ENCODE measurements at regions not wholly inside any gene's neighbourhood (a gene's known extent, or its start where the extent isn't known, plus 50 kb on each side); places are given as distances from the start of the nearest gene placed in this dataset.

GRCh38 chr4:55248756-55249155, 97.3 kb upstream of the SRD5A3 start:
- Histone ChIP-seq H3K4me3 (no peak overlapping the region), H3K27ac (no peak overlapping the region), H3K36me3 (no peaks in the 10 kb centered on the region), H3K27me3 (no peaks in the 10 kb centered on the region), H3K4me1 (no peaks in the 10 kb centered on the region), H3K9me3 (no peaks in the 10 kb centered on the region)
- no peak for TF ChIP-seq POLR2A (IDR thresholded peaks at IDR 0.05)
- DNase-seq: no peak
- intact Hi-C loops (cut with DNase I): no loop called here
- 76 to 79% methylated on average over 6 of the region's 6 CpGs for WGBS, 2 donors

DNA sequence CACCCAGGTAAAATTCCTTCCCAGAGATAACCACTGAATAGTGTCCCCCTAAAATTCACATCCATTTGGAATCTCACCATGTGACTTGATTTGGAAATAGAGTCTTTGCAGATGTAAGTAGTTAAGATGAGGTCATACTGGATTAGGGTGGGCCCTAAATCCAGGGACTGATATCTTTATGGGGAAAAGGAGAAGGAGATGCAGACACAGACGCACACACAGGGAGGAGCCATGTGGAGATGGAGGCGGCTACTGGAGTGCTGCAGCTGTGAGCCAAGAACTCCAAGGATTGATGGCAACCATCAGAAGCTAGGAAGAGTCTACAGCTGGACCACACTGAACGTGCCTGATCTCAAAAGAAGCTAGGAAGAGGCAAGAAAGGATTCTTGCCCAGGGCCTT, 96.6 kb upstream of the SRD5A3 start:
- Histone ChIP-seq H3K4me1 (no peaks in the 10 kb centered on the region), H3K36me3 (no peaks in the 10 kb centered on the region), H3K9me3 (no peaks in the 10 kb centered on the region), H3K27ac (no peak overlapping the region), H3K27me3 (no peaks in the 10 kb centered on the region), H3K4me3 (no peak overlapping the region)
- TF ChIP-seq POLR2A (IDR thresholded peaks at IDR 0.05) (no peak), CTCF (IDR thresholded peaks at IDR 0.05) (no peak)
- intact Hi-C loops (cut with DNase I): no loop called here
- 79% methylated on average over 3 of the region's 3 CpGs for WGBS, 2 donors
- no peak for DNase-seq

DNA sequence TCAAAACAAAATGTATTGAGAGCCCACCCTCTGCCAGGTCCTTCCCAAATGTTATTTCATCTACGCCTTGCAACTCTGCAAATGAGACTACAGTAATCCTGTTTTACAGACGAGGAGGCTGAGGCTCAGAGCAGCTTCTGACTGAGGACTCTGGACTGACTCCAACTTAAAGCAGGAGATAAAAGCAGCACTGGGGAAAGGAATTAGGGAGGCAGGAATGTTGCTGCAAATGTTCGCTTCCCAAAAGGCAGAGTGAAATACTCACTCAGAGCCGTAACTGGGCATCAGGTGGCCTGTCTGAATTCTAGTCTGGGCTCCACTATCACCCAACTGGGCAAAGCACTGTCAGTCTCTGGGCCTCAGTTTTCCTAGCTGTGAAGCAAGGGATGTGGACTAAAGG, 94.7 kb upstream of the SRD5A3 start:
- Histone ChIP-seq H3K4me3 (no peak overlapping the region), H3K36me3 (no peaks in the 10 kb centered on the region), H3K27me3 (no peaks in the 10 kb centered on the region), H3K4me1 (no peaks in the 10 kb centered on the region), H3K27ac (no peak overlapping the region), H3K9me3 (no peaks in the 10 kb centered on the region)
- WGBS, 2 donors: 49 to 61% methylated on average over 4 of the region's 4 CpGs
- intact Hi-C loops (cut with DNase I): no loop called here
- TF ChIP-seq CTCF (IDR thresholded peaks at IDR 0.05) (no peak), POLR2A (IDR thresholded peaks at IDR 0.05) (no peak)
- no peak for DNase-seq

GRCh38 chr4:55251896-55252295, 94.1 kb upstream of the SRD5A3 start:
- Histone ChIP-seq H3K36me3 (no peaks in the 10 kb centered on the region), H3K27me3 (no peaks in the 10 kb centered on the region), H3K4me3 (no peak overlapping the region), H3K27ac (no peak overlapping the region), H3K9me3 (no peaks in the 10 kb centered on the region), H3K4me1 (no peaks in the 10 kb centered on the region)
- TF ChIP-seq CTCF (IDR thresholded peaks at IDR 0.05) (no peak), POLR2A (IDR thresholded peaks at IDR 0.05) (no peak)
- no peak for DNase-seq
- intact Hi-C loops (cut with DNase I): no loop called here
- 73 to 80% methylated on average over 5 of the region's 5 CpGs for WGBS, 2 donors

- Histone ChIP-seq H3K27me3 (no peaks in the 10 kb centered on the region), H3K36me3 (no peaks in the 10 kb centered on the region), H3K4me3 (no peak overlapping the region), H3K9me3 (no peaks in the 10 kb centered on the region), H3K27ac (no peak overlapping the region), H3K4me1 (no peaks in the 10 kb centered on the region)
- intact Hi-C loops (cut with DNase I): no loop called here
- no peak for DNase-seq
- TF ChIP-seq POLR2A (IDR thresholded peaks at IDR 0.05): no peak
- 84 to 89% methylated on average over 8 of the region's 8 CpGs for WGBS, 2 donors
Observed at GRCh38 chr4:55253948-55254593, 92.0 kb upstream of the SRD5A3 start.

- Histone ChIP-seq H3K4me3 (no peak overlapping the region), H3K4me1 (no peaks in the 10 kb centered on the region), H3K27ac (no peak overlapping the region), H3K9me3 (no peaks in the 10 kb centered on the region), H3K36me3 (no peaks in the 10 kb centered on the region), H3K27me3 (no peaks in the 10 kb centered on the region)
- TF ChIP-seq POLR2A (IDR thresholded peaks at IDR 0.05) (no peak), CTCF (IDR thresholded peaks at IDR 0.05) (no peak)
- 64% methylated on average over 1 of the region's 1 CpG; no CpG with 5 or more reads in 1 of the 2 donors for WGBS, 2 donors
- DNase-seq: no peak
- intact Hi-C loops (cut with DNase I): no loop called here
Observed at GRCh38 chr4:55255179-55255578, 90.9 kb upstream of the SRD5A3 start.

Measured in esophagus squamous epithelium (tissue), 5 donors.